WTC11 (cell line): ENCODE measurements at regions not wholly inside any gene's neighbourhood (a gene's known extent, or its start where the extent isn't known, plus 50 kb on each side); places are given as distances from the start of the nearest gene placed in this dataset.

Experiments
- ATAC-seq: fragments of 200-7000 bp; cut with Tn5 transposase; 2 replicates; pipeline ENCODE4 v1.10.0; 2021; ENCODE audit warnings: mild to moderate bottlenecking, moderate library complexity
- CTCF ChIA-PET: fragments of 300-600 bp; sonication (Branson Sonifier 250); formaldehyde crosslinking; loops from one replicate; lab custom pipeline; 2021; ENCODE audit warnings: antibody characterized with exemption; lab: Charles Lee
- POLR2A ChIA-PET: fragments of 350-600 bp; sonication (Branson Sonifier 250); formaldehyde crosslinking; loops from one replicate; lab custom pipeline; 2021; ENCODE audit warnings: antibody characterized with exemption; lab: Charles Lee
- DNase-seq: peaks from one replicate; pipeline ENCODE4 v3.0.0; 2021; ENCODE audit warnings: low spot score
- H3K27ac Mint-ChIP-seq: 2 replicates; pipeline ENCODE4 v1.8.0; 2021; ENCODE audit warnings: mixed read lengths
- H3K27me3 Mint-ChIP-seq: 2 replicates; pipeline ENCODE4 v1.8.0; 2021; ENCODE audit warnings: low read depth, mild to moderate bottlenecking, moderate library complexity, mixed read lengths
- H3K36me3 Mint-ChIP-seq: 2 replicates; pipeline ENCODE4 v1.8.0; 2021; ENCODE audit warnings: mixed read lengths
- H3K4me1 Mint-ChIP-seq: 2 replicates; pipeline ENCODE4 v1.8.0; 2022; ENCODE audit warnings: mixed read lengths
- H3K4me3 Mint-ChIP-seq: 2 replicates; pipeline ENCODE4 v1.8.0; 2021; ENCODE audit warnings: mild to moderate bottlenecking, moderate library complexity, mixed read lengths
- H3K9me3 Mint-ChIP-seq: 2 replicates; pipeline ENCODE4 v1.8.0; 2021; ENCODE audit warnings: mixed read lengths
- CBFB ChIP-seq: sonication (generic); formaldehyde crosslinking; IDR thresholded peaks from 2 replicates; pipeline ENCODE4 v1.8.1; 2022; ENCODE audit warnings: mild to moderate bottlenecking, low read depth, missing genetic modification reagents
- PREB ChIP-seq: sonication (generic); formaldehyde crosslinking; IDR thresholded peaks from 2 replicates; pipeline ENCODE4 v1.8.1; 2022; ENCODE audit warnings: mild to moderate bottlenecking, missing genetic modification reagents, moderate library complexity, borderline replicate concordance
- PRRX2 ChIP-seq: fragments of 250-450 bp; sonication (Bioruptor Pico); IDR thresholded peaks from 2 replicates; pipeline ENCODE4 v1.8.0; 2021; ENCODE audit warnings: mild to moderate bottlenecking
- RELA ChIP-seq: sonication (generic); formaldehyde crosslinking; IDR thresholded peaks from 2 replicates; pipeline ENCODE4 v1.8.1; 2022; ENCODE audit warnings: missing genetic modification reagents, mild to moderate bottlenecking, borderline replicate concordance
- TP53 ChIP-seq: sonication (generic); formaldehyde crosslinking; IDR thresholded peaks from 2 replicates; pipeline ENCODE4 v1.8.1; 2023; ENCODE audit warnings: mild to moderate bottlenecking, missing genetic modification reagents
- USF2 ChIP-seq: sonication (generic); formaldehyde crosslinking; IDR thresholded peaks from 2 replicates; pipeline ENCODE4 v1.8.1; 2023; ENCODE audit warnings: mild to moderate bottlenecking, missing genetic modification reagents, moderate library complexity
- ZNF423 ChIP-seq: fragments of 250-450 bp; sonication (Bioruptor Pico); IDR thresholded peaks from 2 replicates; pipeline ENCODE4 v2.1.2; 2022; ENCODE audit warnings: mild to moderate bottlenecking, moderate library complexity
- TF ChIP-seq, protein P1 (sequence below): fragments of 200-600 bp; IDR thresholded peaks from 2 replicates; pipeline ENCODE4 v1.8.0; 2022; ENCODE audit warnings: antibody characterized with exemption
- TF ChIP-seq, protein P2 (sequence below): sonication (generic); formaldehyde crosslinking; conservative IDR thresholded peaks from 2 replicates; pipeline ENCODE4 v1.8.1; 2023; ENCODE audit warnings: mild to moderate bottlenecking, low read depth, missing genetic modification reagents, moderate library complexity
- TF ChIP-seq, protein P3 (sequence below): sonication (generic); formaldehyde crosslinking; IDR thresholded peaks from 2 replicates; pipeline ENCODE4 v1.8.0; 2022; ENCODE audit warnings: mild to moderate bottlenecking, missing genetic modification reagents
- TF ChIP-seq, protein P4 (sequence below): sonication (generic); formaldehyde crosslinking; IDR thresholded peaks from 2 replicates; pipeline ENCODE4 v1.8.1; 2023; ENCODE audit warnings: mild to moderate bottlenecking, moderate library complexity, missing genetic modification reagents
- TF ChIP-seq, protein P5 (sequence below): sonication (generic); formaldehyde crosslinking; IDR thresholded peaks from 2 replicates; pipeline ENCODE4 v1.8.1; 2022; ENCODE audit warnings: low read depth, missing genetic modification reagents, borderline replicate concordance

GRCh38 chr9:79129865-79130480 lies 441.8 kb upstream of the TLE4 start:
- Mint-ChIP-seq H3K36me3 (no peaks in the 10 kb centered on the region), H3K9me3 (0 out of 2 replicates have a peak, but pooled peaks cover 4% of the 10 kb centered on the region), H3K4me1 (peaks cover 19% of the 10 kb centered on the region), H3K4me3 (no peak overlapping the region), H3K27me3 (no peaks in the 10 kb centered on the region), H3K27ac (no peak overlapping the region)
- DNase-seq (peak; percentile 55), ATAC-seq (peak; percentile 26; the same call in 1 of the 2 replicates)
- POLR2A ChIA-PET: interaction anchor here (0.8 kb wide), 1 partner anchor 125 kb away, joined by 3 read pairs; no protein-coding TSS in a partner anchor
- CTCF ChIA-PET: interaction anchor here (0.6 to 4.2 kb wide), 10 partner anchors 8 to 345 kb away, joined by 3 to 38 read pairs (median 4); no protein-coding TSS in a partner anchor
- TF ChIP-seq, protein P1, sequence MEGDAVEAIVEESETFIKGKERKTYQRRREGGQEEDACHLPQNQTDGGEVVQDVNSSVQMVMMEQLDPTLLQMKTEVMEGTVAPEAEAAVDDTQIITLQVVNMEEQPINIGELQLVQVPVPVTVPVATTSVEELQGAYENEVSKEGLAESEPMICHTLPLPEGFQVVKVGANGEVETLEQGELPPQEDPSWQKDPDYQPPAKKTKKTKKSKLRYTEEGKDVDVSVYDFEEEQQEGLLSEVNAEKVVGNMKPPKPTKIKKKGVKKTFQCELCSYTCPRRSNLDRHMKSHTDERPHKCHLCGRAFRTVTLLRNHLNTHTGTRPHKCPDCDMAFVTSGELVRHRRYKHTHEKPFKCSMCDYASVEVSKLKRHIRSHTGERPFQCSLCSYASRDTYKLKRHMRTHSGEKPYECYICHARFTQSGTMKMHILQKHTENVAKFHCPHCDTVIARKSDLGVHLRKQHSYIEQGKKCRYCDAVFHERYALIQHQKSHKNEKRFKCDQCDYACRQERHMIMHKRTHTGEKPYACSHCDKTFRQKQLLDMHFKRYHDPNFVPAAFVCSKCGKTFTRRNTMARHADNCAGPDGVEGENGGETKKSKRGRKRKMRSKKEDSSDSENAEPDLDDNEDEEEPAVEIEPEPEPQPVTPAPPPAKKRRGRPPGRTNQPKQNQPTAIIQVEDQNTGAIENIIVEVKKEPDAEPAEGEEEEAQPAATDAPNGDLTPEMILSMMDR: peak; percentile 57
- TF ChIP-seq USF2 (no peak), PREB (CRISPR knock-in tag) (no peak)
- TF ChIP-seq, protein P2, sequence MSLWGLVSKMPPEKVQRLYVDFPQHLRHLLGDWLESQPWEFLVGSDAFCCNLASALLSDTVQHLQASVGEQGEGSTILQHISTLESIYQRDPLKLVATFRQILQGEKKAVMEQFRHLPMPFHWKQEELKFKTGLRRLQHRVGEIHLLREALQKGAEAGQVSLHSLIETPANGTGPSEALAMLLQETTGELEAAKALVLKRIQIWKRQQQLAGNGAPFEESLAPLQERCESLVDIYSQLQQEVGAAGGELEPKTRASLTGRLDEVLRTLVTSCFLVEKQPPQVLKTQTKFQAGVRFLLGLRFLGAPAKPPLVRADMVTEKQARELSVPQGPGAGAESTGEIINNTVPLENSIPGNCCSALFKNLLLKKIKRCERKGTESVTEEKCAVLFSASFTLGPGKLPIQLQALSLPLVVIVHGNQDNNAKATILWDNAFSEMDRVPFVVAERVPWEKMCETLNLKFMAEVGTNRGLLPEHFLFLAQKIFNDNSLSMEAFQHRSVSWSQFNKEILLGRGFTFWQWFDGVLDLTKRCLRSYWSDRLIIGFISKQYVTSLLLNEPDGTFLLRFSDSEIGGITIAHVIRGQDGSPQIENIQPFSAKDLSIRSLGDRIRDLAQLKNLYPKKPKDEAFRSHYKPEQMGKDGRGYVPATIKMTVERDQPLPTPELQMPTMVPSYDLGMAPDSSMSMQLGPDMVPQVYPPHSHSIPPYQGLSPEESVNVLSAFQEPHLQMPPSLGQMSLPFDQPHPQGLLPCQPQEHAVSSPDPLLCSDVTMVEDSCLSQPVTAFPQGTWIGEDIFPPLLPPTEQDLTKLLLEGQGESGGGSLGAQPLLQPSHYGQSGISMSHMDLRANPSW: no peak

- no peak overlapping the region for H3K4me3 Mint-ChIP-seq
- H3K36me3 Mint-ChIP-seq: no peaks in the 10 kb centered on the region
- H3K9me3 Mint-ChIP-seq: no peaks in the 10 kb centered on the region
- no peaks in the 10 kb centered on the region for H3K27me3 Mint-ChIP-seq
- peaks cover 22% of the 10 kb centered on the region for H3K4me1 Mint-ChIP-seq
- POLR2A ChIA-PET: no interaction called here
- no peak for TF ChIP-seq PRRX2 (CRISPR knock-in tag)
- TF ChIP-seq, protein P3, sequence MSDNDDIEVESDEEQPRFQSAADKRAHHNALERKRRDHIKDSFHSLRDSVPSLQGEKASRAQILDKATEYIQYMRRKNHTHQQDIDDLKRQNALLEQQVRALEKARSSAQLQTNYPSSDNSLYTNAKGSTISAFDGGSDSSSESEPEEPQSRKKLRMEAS: no peak
- TF ChIP-seq CBFB (CRISPR knock-in tag): no peak
- no peak for TF ChIP-seq ZNF423 (CRISPR knock-in tag)
- TF ChIP-seq TP53 (CRISPR knock-in tag): no peak
- TF ChIP-seq, protein P4, sequence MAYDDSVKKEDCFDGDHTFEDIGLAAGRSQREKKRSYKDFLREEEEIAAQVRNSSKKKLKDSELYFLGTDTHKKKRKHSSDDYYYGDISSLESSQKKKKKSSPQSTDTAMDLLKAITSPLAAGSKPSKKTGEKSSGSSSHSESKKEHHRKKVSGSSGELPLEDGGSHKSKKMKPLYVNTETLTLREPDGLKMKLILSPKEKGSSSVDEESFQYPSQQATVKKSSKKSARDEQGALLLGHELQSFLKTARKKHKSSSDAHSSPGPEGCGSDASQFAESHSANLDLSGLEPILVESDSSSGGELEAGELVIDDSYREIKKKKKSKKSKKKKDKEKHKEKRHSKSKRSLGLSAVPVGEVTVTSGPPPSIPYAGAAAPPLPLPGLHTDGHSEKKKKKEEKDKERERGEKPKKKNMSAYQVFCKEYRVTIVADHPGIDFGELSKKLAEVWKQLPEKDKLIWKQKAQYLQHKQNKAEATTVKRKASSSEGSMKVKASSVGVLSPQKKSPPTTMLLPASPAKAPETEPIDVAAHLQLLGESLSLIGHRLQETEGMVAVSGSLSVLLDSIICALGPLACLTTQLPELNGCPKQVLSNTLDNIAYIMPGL (CRISPR knock-in tag): no peak
- DNase-seq (no peak), ATAC-seq (no peak)
- H3K27ac Mint-ChIP-seq: no peak overlapping the region
- CTCF ChIA-PET: interaction anchor here (1.0 to 4.2 kb wide), 6 partner anchors 11 to 172 kb away, joined by 3 to 38 read pairs (median 4); no protein-coding TSS in a partner anchor
Observed at GRCh38 chr9:79131246-79131774, 440.5 kb upstream of the TLE4 start.

DNA sequence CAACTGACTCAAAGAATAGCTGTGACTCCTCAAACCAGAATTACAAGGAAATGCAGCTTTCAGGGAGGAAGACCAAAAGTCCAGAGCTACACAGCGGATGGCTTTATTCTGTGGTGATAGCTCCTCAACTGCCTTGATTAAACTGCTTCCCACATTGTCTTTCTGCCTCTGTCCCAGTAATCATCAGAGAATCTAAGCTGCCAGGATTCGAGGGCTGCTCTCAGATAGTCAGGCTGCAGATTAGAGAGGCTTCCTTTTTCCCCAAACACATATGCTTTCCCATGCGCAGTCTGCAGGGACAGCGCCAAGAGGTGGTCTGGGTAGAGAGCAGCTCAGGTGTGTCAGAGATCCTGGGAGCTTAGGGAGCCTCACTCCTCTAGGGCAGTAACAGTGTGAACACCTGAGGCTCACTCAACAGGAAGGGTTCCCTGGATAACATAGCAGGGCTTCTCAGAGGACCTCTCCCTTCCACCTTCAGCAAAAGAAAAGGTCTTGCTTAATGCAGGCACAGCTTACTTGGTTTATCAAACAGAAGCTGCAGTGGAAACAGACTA lies 439.9 kb upstream of the TLE4 start:
- ChIA-PET CTCF (interaction anchor here (1.0 to 4.2 kb wide), 6 partner anchors 11 to 173 kb away, joined by 3 to 38 read pairs (median 4); no protein-coding TSS in a partner anchor), POLR2A (no interaction called here)
- peaks cover 22% of the 10 kb centered on the region for H3K4me1 Mint-ChIP-seq
- no peaks in the 10 kb centered on the region for H3K27me3 Mint-ChIP-seq
- H3K4me3 Mint-ChIP-seq: no peak overlapping the region
- no peaks in the 10 kb centered on the region for H3K9me3 Mint-ChIP-seq
- TF ChIP-seq RELA (CRISPR knock-in tag): no peak
- TF ChIP-seq, protein P5, sequence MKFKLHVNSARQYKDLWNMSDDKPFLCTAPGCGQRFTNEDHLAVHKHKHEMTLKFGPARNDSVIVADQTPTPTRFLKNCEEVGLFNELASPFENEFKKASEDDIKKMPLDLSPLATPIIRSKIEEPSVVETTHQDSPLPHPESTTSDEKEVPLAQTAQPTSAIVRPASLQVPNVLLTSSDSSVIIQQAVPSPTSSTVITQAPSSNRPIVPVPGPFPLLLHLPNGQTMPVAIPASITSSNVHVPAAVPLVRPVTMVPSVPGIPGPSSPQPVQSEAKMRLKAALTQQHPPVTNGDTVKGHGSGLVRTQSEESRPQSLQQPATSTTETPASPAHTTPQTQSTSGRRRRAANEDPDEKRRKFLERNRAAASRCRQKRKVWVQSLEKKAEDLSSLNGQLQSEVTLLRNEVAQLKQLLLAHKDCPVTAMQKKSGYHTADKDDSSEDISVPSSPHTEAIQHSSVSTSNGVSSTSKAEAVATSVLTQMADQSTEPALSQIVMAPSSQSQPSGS (CRISPR knock-in tag): no peak
- ATAC-seq (peak; percentile 80), DNase-seq (peak; percentile 17)
- no peaks in the 10 kb centered on the region for H3K36me3 Mint-ChIP-seq
- H3K27ac Mint-ChIP-seq: no peak overlapping the region
